Duodenal mucosa (tissue), 2 donors: ENCODE measurements at regions not wholly inside any gene's neighbourhood (a gene's known extent, or its start where the extent isn't known, plus 50 kb on each side); places are given as distances from the start of the nearest gene placed in this dataset.
"Not testable (repeated sequence)": the region's sequence is repeated elsewhere in the genome, so short reads cannot be mapped to it uniquely, and the experiment has no call there.

Experiments used
- H3K27ac ChIP-seq: one replicate; pipeline ENCODE4 v1.7.0; 2013; ENCODE audit warnings: low read depth, low read length
- H3K27me3 ChIP-seq, 2 donors: one replicate each; pipeline ENCODE4 v1.7.0; 2013; ENCODE audit warnings: low read length in 2 of 2, control low read depth in 1 of 2; ENCODE audit not compliant: insufficient read depth in 2 of 2, control insufficient read depth in 1 of 2
- H3K36me3 ChIP-seq, 2 donors: one replicate each; pipeline ENCODE4 v1.7.0; 2013; ENCODE audit warnings: low read length in 2 of 2, control low read depth in 1 of 2; ENCODE audit not compliant: insufficient read depth in 2 of 2, control insufficient read depth in 1 of 2
- H3K4me1 ChIP-seq, 2 donors: one replicate each; pipeline ENCODE4 v1.7.0; 2013; ENCODE audit warnings: low read length in 2 of 2, control low read depth in 1 of 2; ENCODE audit not compliant: insufficient read depth in 2 of 2, control insufficient read depth in 1 of 2
- H3K4me3 ChIP-seq, 2 donors: one replicate each; pipeline ENCODE4 v1.7.0; 2013; ENCODE audit warnings: low read length in 2 of 2, low read depth in 1 of 2
- H3K9ac ChIP-seq, 2 donors: one replicate each; pipeline ENCODE4 v1.7.0; 2013; ENCODE audit warnings: low read length in 2 of 2, low read depth in 1 of 2
- H3K9me3 ChIP-seq, 2 donors: one replicate each; pipeline ENCODE4 v1.7.0; 2013; ENCODE audit warnings: low read length in 2 of 2, control low read depth in 1 of 2; ENCODE audit not compliant: control insufficient read depth in 1 of 2

- Histone ChIP-seq H3K9me3 (no peaks in the 10 kb centered on the region), H3K27ac (no peak overlapping the region), H3K9ac (no peak overlapping the region), H3K36me3 (no peaks in the 10 kb centered on the region), H3K27me3 (no peaks in the 10 kb centered on the region), H3K4me1 (no peaks in the 10 kb centered on the region), H3K4me3 (no peak overlapping the region)
These were observed 58.9 kb upstream of the ANKH start for GRCh38 chr5:14930486-14930885.

- no peaks in the 10 kb centered on the region for H3K9me3 ChIP-seq
- no peak overlapping the region for H3K4me3 ChIP-seq
- no peaks in the 10 kb centered on the region for H3K27me3 ChIP-seq
- H3K9ac ChIP-seq = no peak overlapping the region
- H3K27ac ChIP-seq = no peak overlapping the region
- no peaks in the 10 kb centered on the region for H3K36me3 ChIP-seq
- H3K4me1 ChIP-seq = no peaks in the 10 kb centered on the region
These were observed 57.9 kb upstream of the ANKH start for GRCh38 chr5:14929293-14930065.

DNA sequence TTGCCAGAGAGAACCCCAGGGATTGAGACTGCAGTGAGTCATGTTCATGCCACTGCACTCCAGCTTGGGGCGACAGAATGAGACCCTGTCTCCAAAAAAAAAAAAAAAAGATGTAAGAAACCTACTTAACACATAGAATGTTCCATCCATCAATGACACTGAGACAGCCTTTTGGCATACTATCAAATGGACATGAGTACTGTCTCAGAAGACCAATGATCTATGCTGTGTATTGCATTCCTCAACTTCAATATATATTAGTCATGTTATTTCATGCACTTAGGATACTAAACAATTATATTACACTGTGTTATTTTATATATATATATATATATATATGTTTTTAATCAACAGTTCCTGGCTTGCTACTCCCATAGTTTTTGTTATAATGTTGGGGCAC, 57.1 kb upstream of the ANKH start:
- H3K36me3 ChIP-seq = no peaks in the 10 kb centered on the region
- no peaks in the 10 kb centered on the region for H3K4me1 ChIP-seq
- H3K9ac ChIP-seq = no peak overlapping the region
- H3K9me3 ChIP-seq = no peaks in the 10 kb centered on the region
- no peak overlapping the region for H3K4me3 ChIP-seq
- H3K27me3 ChIP-seq = no peaks in the 10 kb centered on the region
- no peak overlapping the region for H3K27ac ChIP-seq

DNA sequence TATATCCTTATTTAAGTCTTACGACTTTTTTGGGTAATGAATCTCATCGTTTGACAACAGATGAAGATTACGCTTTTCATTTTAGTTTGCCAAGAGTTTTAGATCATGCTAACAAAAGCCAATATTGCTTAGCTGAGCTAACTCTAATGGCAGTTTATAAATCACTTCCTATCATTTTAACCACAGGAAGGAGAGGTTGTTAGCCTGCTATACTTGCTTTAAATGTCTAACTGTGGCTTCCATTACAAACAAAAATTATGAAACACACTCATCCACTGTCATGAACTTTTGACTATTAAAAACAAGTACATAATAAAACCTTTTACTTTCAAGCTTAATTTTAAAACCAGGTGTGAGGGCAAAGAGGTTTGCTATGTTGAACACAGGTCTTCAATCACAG, 53.7 kb upstream of the ANKH start:
- H3K4me3 ChIP-seq = no peak overlapping the region
- no peaks in the 10 kb centered on the region for H3K9me3 ChIP-seq
- H3K27me3 ChIP-seq = no peaks in the 10 kb centered on the region
- no peaks in the 10 kb centered on the region for H3K4me1 ChIP-seq
- H3K36me3 ChIP-seq = no peaks in the 10 kb centered on the region
- H3K27ac ChIP-seq = no peak overlapping the region
- H3K9ac ChIP-seq = no peak overlapping the region

DNA sequence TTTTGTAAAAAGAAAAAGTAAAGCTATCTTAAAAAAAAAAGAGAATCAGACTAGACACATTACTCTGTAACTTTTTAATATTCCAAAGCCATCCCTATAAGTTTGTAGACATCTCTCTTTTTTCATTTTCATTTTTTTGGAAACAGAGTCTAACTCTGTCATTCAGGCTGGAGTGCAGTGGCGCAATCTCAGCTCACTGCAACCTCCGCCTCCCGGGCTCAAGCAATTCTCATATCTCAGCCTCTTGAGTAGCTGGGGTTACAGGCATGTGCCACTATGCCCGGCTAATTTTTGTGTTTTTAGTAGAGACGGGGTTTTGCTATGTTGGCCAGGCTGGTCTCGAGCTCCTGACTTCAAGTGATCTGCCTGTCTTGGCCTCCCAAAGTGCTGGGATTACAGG, 51.4 kb upstream of the ANKH start:
- H3K36me3 ChIP-seq, H3K9ac ChIP-seq, H3K27ac ChIP-seq, H3K9me3 ChIP-seq, H3K4me3 ChIP-seq, H3K27me3 ChIP-seq, H3K4me1 ChIP-seq: not testable (repeated sequence)

DNA sequence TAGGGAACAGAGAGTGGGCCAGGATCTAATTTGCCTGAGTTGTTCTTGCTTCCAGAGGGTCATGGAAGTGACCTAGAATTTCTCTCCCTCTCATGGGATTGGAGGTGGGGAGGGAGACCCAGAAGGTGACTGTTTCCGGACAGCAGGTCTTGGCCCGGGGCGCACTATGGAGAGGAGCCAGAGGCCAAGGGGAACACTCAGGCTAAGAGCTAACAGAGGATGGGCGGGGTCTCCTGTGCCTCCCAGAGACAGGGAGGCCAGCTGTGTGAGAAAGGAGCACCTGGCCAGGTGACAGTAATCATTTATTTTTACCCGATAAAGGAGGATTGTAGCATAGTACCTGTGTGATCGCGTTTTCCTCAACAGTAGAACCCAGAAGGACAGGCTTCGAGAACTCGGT, 50.9 kb upstream of the ANKH start:
- H3K27ac ChIP-seq = no peak overlapping the region
- no peaks in the 10 kb centered on the region for H3K27me3 ChIP-seq
- no peaks in the 10 kb centered on the region for H3K9me3 ChIP-seq
- H3K4me3 ChIP-seq = no peak overlapping the region
- no peaks in the 10 kb centered on the region for H3K36me3 ChIP-seq
- H3K9ac ChIP-seq = no peak overlapping the region
- no peaks in the 10 kb centered on the region for H3K4me1 ChIP-seq
